Stomach (tissue), 4 donors: ENCODE measurements at regions not wholly inside any gene's neighbourhood (a gene's known extent, or its start where the extent isn't known, plus 50 kb on each side); places are given as distances from the start of the nearest gene placed in this dataset.

Experiments used
- EP300 ChIP-seq: sonication (generic); formaldehyde crosslinking; IDR thresholded peaks from one replicate; pipeline ENCODE4 v1.6.1; 2017; ENCODE audit warnings: antibody characterized with exemption
- POLR2A ChIP-seq, 4 donors: fragments of 450-650 bp; IDR thresholded peaks; one replicate each; pipeline ENCODE4 v1.6.1; 2016; ENCODE audit warnings: antibody characterized with exemption in 4 of 4, control low read depth in 2 of 4, mild to moderate bottlenecking in 1 of 4, moderate library complexity in 1 of 4
- POLR2AphosphoS5 ChIP-seq, 3 donors: sonication (generic); formaldehyde crosslinking; IDR thresholded peaks; one replicate each; pipeline ENCODE4 v1.6.1; 2016; ENCODE audit warnings: antibody characterized with exemption in 3 of 3
- TF ChIP-seq, protein P1 (sequence below), 7 experiments: fragments of 450-650 bp in 4 of 7; fragments of 200-600 bp in 3 of 7; sonication (generic) in 3 of 7; IDR thresholded peaks; one replicate each; pipeline ENCODE4 v1.5.1; 2016 to 2019; ENCODE audit warnings: antibody characterized with exemption in 7 of 7, control low read depth in 2 of 7, mild to moderate bottlenecking in 1 of 7

DNA sequence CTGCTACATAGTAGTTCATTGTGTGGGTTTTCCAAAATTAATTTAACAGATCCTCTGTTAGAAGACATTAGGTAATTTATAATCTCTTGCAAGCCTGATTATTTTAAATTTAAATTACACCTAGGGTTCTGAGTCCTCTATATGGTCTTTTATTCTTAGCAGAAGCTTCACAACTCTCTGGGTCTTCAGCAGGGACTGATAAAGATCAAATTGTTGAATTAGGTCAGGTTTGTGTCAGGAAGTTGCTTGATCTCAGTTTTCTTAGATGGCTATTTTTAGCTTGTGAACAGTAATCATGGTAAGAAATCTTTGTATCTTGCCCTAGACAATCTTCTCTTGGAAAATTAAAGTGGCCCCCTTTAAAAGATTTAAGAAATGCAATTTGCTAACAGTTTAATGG is 183.1 kb upstream of the HDAC9 start:
- TF ChIP-seq POLR2A (IDR thresholded peaks at IDR 0.05): no peak
- TF ChIP-seq EP300: no peak
- TF ChIP-seq, protein P1, sequence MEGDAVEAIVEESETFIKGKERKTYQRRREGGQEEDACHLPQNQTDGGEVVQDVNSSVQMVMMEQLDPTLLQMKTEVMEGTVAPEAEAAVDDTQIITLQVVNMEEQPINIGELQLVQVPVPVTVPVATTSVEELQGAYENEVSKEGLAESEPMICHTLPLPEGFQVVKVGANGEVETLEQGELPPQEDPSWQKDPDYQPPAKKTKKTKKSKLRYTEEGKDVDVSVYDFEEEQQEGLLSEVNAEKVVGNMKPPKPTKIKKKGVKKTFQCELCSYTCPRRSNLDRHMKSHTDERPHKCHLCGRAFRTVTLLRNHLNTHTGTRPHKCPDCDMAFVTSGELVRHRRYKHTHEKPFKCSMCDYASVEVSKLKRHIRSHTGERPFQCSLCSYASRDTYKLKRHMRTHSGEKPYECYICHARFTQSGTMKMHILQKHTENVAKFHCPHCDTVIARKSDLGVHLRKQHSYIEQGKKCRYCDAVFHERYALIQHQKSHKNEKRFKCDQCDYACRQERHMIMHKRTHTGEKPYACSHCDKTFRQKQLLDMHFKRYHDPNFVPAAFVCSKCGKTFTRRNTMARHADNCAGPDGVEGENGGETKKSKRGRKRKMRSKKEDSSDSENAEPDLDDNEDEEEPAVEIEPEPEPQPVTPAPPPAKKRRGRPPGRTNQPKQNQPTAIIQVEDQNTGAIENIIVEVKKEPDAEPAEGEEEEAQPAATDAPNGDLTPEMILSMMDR (IDR thresholded peaks at IDR 0.05): no peak
- TF ChIP-seq POLR2AphosphoS5 (IDR thresholded peaks at IDR 0.05): no peak
